GM21381 (cell line): ENCODE measurements at regions not wholly inside any gene's neighbourhood (a gene's known extent, or its start where the extent isn't known, plus 50 kb on each side); places are given as distances from the start of the nearest gene placed in this dataset.

Source experiments
- ATAC-seq: cut with Tn5 transposase; IDR thresholded peaks from one replicate; pipeline ENCODE4 v1.9.1; 2021; ENCODE audit warnings: mild to moderate bottlenecking, moderate library complexity; ENCODE audit not compliant: unreplicated experiment

DNA sequence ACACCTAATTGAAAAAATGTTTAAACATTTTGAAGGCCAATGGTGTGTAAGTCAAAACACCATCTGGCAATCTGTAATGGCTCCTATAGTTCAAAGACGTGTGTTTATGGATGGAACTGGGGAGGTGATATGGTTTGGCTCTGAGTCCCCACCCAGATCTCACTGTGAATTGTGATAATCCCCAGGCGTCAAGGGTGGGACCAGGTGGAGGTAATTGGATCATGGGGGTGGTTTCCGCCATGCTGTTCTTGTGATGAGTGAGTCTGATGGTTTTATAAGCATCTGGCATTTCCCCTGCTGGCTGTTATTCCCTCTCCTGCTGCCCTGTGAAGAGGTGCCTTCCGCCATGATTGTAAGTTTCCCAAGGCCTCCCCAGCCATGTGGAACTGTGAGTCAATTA lies 52.2 kb downstream of the ADRA2C start:
- no peak for ATAC-seq

- ATAC-seq, result no peak
These were observed 53.2 kb downstream of the ADRA2C start for GRCh38 chr4:3819210-3819919.

DNA sequence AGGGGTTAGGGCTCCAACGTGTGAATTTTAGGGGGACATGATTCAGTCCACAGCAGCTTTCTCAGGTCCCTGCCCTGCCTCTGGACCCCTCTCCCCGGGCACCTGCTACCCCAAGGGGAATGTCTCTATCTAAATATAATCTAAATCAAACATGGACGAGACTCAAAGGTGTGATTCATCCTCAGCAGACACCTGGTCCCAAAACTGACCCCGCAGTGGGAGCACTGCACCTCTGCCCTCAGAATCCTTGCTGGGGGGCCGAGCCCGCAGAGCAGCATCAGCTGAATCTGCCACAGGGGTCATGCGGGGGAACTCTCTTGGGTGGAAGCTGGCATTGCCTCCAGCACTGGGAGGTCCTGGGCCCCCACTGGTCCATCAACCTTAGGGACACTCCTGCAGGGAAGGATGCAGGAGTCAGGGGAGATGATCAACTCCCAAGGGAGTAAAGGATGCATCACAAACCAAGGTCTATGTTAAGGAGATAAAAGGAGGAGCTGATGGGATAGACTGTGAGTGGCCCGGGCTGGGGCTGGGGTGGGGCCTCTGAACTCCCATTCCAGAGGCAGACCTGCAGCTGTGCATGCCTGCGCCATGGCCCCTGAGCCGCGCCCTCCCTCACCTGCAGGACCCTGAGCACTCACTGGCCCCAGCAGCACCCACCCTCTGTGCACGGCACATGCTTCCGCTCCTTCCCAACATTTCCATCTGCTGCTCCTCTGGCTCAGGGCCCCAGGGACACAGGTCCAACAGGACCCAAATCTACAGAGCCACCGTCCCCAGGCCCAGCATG lies 54.0 kb downstream of the ADRA2C start:
- no peak for ATAC-seq

DNA sequence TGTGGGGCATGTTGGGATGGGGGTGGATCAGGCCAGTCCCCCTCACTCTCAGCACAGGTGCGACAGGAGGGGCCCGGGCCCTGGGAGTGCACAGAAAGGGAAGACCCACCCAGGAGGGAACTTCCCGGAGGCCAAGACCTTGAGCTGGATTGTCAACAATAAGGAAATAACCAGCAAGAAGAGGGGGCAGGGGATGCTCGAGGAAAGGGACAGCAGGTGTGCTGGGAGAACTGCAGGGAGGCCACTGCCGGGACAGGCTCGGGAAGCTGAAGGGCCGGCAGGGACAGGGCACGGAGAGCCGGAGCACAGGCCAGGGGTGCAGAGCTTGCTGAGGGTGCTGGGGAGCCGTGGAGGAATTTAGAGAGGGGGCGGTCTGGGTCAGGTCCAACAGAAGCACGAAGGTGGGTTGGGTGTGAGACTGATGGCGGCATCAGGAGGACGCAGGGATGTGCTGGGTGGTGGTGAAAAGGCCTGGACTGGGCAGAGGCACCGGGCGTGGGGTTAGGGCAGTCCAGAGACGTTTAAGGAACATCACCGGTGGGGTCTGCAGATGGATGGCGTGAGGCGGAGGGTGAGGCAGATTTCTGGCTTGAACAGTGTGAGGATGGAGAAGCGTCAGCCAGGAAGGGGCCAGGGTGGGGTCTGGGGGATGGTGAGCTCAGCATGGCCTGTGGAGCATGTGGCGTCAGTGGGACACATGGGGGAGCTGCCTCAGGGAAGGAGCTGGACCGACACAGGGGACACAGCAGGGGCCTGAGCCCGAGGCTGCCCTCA lies 54.8 kb downstream of the ADRA2C start:
- no peak for ATAC-seq

DNA sequence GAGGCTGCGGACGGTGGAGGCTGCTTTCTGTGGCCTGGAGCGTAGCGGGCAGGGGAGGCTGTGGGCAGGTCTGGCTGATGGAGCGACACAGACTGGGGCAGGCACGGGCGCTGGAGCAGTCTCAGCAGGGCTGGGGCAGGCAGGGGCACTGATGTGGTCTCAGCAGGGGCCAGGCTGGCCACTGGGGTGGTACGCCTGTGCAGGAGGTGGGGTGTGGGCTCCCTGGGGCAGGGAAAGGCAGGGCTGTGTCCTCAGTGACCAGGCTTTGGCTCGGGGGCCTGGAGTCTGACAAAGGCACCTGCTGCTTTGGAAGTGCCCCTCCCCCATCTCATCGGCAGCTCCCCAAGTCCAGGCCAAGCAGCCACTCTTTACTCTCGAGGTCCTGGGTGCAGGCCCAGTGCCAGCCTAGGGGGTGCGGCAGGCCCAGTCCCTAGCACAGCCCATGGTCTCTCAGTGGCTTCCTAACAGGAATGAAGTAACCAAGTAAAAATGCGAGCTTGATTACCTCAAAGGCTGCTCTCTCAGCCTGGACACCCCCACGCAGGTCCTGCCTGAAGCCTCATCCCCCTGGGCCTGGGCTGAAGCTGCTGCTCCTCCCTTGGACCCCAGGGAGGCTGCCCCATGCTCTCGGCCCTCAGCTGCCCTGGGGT lies 55.5 kb downstream of the ADRA2C start:
- ATAC-seq, result no peak

GRCh38 chr4:3822230-3822947 lies 56.2 kb downstream of the ADRA2C start:
- no peak for ATAC-seq

GRCh38 chr4:3823496-3824341 lies 57.5 kb downstream of the ADRA2C start:
- no peak for ATAC-seq

- ATAC-seq, result no peak
These were observed 58.5 kb downstream of the ADRA2C start for GRCh38 chr4:3824521-3825270.

DNA sequence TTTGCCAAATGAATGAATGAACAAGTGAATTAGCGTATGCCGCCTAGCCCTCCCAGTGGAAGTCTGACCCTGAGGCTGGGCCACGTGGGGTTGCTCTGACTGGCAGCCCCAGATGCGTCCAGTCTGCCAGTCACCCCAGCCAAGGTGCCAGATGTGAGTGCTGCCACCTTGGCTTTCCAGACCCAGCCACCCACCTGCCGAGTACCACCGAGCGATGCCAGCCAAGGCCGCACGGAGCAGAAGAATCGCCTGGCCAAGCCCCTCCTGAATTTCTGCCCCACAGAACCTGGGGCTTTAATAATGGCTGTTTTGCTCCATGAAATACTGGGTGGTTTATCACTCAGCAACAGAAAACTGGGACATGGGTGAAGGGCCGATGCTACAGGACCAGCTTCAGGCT lies 59.3 kb downstream of the ADRA2C start:
- ATAC-seq, result no peak

DNA sequence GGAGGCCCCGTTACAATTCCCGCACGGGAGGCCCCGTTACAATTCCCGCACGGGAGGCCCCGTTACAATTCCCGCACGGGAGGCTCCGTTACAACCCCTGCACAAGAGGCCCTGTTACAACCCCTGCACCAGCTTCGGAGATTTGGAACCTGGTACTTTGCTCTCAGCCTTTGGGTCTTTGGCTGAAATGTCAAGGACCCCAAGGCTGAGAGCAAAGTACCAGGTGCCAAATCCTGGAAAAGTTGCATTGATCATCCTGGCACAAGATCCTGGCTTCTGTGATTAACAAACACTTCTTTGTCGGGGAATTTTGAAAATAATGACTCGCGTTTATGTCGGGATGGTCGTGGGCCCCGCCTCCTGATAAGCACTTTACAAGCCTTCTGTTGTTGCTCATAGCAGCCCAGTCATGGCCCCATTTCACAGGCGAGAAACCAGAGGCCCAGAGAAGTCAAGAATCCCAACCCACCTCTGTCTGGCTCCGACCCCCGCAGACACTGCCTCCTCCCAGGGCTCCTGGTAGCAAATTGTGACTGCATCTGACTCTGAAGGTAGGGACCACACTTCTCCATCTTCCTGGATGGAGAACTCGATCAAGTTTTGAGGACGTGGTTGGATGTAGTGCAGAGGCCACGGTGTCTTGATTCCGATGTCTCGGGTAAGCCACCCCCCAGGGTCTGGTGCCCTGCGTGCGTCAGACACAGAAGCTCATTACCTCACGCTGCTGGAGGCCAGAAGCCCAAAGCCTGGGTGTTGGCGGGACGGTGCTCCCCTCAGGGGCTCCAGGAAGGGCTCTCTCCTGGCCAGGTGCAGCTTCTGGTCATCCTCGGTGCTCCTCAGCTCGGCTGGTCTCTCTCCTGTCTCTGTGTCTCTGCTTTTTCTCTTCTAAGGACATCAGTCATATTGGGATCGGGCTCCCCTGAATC lies 60.3 kb downstream of the ADRA2C start:
- ATAC-seq, result no peak

DNA sequence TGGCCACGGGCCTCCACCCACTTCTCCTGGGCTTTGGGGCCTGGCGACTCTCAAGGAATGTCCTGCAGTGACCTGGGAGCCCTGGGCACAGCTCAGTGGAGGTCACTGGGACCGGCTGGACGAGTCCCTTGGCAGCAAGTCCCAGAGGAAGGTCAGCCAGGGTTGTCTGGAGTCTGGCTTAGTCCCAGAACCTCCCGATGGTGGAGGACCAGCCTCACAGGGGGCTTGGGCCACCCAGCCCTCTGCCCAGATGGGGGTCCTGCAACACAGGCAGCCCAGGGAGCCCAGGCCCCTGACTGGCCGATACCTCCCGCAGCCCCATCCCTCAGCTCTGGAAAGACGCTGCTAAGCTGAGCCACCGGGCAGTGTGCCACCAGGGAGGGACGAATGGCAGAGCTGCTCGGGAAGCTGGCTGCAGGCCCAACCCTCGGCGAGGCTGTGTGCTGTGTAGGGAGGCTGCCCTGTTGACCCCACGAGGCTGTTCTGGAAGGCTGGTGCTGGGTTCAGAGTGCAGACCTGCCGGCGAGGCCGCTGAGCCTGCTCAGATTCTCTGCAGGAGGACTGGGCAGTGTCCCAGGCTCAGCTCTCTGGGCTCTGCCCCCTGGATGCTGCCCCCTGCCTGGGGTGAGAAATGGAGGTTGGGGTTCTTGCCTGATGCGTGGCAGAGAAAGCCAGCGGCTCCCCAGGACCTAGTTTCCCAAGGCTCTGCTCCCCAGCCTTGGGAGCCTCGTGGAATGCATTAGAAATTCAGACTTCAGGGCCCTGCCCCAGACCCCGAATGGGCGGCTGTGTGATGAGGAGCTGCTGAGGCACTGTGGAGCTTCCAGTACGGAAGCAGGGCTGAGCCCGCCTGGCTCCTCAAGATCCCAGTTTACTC lies 61.7 kb downstream of the ADRA2C start:
- ATAC-seq, result no peak

GRCh38 chr4:3828546-3828945 lies 62.4 kb downstream of the ADRA2C start:
- ATAC-seq, result no peak

GRCh38 chr4:3829211-3829955 lies 63.2 kb downstream of the ADRA2C start:
- ATAC-seq, result no peak

DNA sequence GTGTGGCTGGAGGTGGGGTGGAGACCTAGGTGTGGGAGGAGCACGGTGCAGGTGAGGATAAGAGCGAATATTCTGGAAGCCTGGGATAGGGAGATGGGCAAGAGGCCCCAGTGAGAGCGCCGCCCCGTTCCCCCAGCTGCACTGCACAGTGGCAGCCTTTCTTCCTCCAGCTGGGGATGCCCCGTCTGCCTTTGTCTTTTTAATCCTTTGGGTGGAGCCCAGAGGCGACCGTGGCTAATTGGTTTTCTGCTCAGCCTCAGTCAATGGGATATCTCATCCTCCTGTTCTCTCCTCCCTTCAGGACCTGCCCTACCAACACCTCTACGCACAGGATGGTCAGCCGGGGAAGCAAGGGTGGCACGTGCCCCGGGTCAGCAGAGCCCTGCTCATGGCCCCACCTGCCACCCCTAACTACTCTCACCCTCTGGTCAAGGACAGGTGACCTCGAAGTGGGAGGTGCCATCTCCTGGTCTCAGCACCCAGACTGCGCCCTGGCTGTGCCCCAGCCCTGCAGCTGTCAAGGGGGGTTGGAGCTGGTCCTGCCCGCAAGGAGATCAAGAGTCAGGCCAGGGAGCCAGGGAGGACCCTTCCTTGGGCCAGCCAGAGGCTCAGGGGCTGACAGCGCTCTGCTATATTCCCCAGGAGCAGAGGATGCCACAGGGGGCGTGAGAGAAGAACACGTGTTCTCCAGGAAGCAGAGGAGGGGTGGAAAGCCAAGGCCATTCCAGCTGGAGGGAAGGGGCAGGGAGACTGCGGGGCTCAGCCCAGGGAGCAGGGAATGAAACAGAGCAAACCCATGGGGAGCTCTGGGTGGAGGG lies 64.0 kb downstream of the ADRA2C start:
- ATAC-seq, result no peak

GRCh38 chr4:3830774-3831528 lies 64.8 kb downstream of the ADRA2C start:
- ATAC-seq, result no peak
